Hepatic stellate cell (primary cell): ENCODE measurements at regions not wholly inside any gene's neighbourhood (a gene's known extent, or its start where the extent isn't known, plus 50 kb on each side); places are given as distances from the start of the nearest gene placed in this dataset.
"Not testable (repeated sequence)": the region's sequence is repeated elsewhere in the genome, so short reads cannot be mapped to it uniquely, and the experiment has no call there.

Experiments used
- DNase-seq: peaks from one replicate; pipeline ENCODE4 v3.0.0; 2011; ENCODE audit warnings: low spot score

DNA sequence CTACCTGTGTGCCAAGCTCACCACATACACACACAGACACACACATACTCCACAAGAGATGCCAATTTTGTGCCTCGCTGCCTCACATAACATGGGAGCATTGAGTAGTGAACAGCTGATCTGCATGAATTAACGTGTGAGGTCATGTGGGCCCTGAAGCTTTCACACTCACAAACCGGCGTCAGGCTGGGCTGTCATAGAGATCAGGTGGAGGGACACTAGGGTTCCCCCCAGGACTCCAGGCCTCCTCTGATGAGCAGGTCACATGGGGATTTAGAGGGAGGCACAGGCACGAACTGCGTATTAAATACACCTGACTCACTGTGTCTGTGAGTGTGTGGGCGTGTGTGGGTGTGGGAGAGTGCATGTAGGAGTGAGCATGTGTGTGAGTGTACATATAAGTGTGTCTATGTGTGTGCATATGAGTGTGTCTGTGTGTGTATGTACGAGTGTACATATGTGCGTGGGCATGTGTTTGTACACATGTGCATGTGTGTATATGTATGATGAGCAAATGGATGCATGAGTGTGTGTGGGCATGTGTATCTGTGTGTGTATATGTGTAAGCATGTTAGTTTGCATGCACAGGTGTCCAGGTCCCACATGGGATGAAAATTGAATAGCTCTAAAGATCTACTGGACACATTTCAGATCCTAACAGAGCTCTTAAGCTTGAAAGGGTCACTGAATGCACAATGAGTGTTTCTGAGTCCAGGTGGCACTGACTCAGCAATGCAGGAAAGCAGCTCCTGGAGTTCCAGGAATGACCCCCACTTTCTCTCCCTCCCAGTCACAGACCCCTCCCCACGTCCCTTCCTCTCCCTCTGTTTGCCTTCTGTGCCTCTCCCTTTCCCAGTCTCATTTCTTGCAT is 336.6 kb downstream of the PREX1 start:
- DNase-seq, result no peak

DNA sequence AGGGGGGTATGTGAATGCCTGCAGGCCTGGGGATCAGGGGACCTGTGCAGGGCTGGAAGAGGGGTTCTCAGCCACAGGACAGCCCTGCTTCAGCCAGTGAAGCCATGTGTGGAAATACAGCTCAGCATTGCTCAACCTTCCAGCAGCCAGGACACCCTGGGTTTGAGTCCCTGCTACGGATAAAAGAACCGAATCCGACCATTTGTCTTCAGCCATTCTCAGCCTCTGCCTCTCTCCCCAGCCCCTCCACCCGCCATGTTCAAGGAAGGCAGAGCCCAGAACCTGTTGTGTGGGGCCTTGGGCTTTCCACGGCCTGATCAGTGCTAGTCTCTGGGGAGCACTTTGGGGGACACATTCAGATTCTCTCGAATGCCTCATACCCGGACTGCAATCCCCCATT is 337.5 kb downstream of the PREX1 start:
- not testable (repeated sequence) for DNase-seq

DNA sequence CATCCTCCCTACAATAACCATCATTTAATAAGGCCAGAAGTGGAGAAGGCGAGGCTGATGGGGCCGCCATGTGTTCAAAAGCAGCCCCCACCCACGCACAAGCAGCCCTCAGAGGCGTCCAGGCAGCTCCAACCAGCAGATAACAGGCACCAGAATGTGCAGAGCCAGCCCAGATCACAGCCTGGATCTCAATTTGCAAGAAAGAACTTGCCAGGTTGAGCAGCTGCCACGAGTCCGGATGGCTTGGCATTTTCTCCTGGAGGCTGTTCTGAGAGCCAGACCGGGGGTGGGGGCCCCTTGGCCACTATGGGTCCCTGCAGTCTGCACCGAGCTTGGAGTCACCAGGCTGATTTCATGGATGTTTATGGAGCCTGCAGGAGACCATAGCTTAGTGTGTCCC is 338.1 kb downstream of the PREX1 start:
- no peak for DNase-seq

DNA sequence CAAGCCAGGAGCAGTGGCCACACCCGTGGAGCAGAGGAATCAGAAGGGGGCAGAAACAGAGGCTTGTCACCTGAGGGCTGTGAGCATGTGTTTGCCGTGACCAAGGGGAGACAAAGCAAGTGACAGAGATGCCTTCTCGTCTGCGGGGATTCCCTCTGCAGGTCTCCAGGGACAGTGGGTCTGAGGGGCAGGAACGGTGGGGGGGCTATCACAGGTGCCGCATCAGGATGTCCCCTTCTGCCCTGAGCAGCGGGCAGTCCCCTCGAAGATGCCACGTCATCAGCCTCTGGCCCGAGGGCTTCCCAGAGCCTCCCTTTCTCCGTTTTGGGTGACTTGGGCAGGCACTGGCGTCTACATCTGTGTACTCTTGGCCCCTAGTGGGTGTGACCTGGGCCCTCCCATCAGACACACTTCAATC is 338.7 kb downstream of the PREX1 start:
- DNase-seq, result no peak

DNA sequence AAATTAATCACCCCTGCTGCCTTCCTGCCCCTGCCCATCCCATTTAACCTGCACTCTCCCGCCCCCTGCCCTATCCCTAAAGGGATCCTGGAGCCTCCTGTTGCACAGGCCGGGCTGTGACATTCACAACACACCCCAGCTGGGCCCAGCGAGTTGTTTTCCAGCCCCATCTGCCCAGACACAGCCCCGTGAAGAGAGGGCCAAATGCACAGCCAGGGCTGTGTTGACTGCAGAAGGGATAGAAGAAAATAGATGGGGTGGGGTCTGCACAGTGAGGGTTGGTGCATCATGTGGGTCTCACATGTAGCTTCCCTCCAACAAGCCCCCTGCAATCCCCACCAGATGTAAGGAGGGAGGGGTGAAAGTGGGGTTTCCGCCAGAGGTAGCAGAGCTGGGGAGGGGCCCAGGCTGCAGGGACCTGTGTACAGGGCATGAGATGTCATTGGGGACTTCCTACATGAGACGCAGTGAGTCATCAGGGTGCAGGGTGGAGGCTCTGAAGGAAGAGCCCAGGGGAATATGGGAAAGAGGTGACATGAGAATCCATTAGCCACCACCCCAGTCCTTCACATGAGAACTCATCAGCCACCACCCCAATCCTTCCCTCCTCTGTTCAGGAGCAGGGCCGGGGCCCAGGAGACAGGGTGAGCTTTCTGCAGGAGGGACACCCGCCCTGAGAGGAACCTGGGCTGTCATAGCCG is 339.3 kb downstream of the PREX1 start:
- DNase-seq, result not testable (repeated sequence)

DNA sequence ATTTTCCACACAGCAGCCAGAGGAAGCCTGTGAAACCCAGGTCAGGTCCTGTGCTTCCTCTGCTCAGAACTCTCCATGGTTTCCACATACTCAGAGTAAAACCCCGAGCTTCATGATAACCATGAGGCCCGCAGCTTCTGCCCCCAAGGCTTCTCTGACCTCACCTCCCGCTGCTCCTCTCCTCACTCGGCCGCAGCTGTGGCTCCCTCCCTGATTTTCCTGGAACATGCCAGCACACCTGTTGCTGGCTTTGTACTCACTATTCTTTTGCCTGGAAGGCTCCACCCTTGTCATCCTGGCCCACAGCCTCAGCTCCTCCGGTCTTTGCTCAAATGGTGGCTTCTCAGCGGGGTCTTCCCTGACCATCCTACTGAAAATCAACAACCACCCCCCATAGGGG is 341.7 kb downstream of the PREX1 start:
- no peak for DNase-seq

DNA sequence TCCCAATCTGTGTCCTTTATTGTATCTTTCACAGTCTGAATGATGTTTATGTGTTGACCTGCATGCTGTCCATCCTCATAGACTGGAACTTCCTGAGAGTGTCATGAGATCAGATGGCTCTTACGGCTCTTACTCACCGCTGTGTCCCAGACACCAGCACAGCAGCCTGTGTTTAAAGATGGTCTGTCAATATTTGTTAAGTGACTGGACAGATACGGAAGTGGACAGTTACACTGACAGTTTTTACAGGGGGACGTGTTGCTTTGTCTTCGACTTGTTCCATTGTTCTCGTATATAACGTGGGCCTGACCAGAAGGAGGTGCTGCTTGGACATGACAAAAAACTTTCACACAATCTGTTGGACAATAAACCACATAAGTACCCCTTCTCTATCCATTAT is 342.6 kb downstream of the PREX1 start:
- not testable (repeated sequence) for DNase-seq

DNA sequence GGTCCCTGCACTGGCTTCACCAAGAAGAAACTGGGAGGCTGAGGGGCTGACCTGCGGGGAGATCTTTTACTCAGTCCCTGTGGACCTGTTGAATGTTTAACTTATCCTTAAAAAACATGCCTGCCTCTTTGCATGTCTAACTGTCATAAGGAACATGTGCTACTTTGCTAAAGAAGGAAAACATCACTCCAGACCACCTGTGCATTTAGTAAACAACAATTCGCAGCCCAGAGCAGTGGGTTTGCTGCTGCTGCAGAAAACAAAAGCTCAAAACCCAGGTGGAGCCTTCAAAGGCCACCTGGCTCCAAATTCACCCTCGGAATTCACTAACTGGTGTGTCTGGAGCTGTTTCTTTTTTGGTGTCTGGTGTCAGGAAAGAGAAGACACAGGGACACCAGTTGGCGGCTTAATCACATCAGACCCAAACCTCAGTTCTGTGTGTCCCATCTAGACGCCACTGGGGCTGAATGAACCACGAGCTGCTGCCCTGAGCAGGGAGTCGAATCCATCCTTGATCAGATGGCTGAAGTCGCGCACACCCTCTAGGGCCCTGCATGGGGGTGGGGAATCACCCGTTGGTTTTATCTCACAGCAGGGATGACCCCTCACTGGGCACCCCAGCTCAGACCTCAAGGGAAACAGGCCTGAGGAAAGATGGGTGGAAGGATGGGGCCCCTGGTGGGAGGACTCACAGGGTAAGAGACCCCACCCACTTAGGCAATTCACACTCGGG is 344.3 kb downstream of the PREX1 start:
- DNase-seq, result no peak

DNA sequence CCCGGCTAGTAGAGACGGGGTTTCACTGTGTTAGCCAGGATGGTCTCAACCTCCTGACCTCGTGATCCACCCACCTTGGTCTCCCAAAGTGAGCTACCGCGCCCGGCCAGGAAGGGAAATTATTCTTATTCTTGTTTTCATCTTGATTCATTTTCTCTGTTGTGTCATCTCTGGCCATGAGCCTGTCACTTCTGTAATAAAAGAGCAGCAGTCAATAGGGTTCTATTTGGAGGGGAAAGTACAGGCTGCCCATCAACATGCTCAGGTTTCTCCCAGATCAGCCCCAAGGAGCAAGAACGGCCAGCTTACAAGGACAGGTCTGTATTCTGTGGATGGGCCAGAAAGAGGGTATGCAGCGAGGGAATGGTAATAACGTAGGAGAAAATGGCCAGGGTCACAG is 345.0 kb downstream of the PREX1 start:
- no peak for DNase-seq

DNA sequence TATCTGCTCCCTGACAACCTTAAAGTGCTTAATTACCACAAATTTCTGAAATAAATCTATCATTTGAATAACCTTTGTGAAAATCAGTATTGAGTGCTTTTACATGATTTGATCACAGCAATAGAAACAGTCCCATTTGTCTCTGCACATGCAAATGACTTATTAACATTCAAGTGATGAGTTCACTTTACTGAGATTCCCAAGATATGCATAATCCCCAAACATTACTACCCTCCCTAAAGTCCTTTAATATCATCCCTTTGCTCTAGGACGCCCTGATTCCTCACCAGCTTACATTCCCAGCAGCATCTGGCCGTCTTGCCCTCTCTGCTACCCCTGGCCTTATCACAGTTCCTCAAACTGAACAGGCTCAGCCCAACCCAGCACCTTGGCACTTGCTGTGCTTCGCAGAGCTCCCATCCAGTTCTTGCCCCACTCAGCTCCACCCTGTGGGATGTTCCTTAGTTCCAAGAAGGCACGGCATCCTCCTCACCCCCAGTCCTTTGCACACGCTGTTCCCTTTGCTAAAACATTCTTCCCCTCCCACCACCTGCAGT is 347.5 kb downstream of the PREX1 start:
- no peak for DNase-seq

DNA sequence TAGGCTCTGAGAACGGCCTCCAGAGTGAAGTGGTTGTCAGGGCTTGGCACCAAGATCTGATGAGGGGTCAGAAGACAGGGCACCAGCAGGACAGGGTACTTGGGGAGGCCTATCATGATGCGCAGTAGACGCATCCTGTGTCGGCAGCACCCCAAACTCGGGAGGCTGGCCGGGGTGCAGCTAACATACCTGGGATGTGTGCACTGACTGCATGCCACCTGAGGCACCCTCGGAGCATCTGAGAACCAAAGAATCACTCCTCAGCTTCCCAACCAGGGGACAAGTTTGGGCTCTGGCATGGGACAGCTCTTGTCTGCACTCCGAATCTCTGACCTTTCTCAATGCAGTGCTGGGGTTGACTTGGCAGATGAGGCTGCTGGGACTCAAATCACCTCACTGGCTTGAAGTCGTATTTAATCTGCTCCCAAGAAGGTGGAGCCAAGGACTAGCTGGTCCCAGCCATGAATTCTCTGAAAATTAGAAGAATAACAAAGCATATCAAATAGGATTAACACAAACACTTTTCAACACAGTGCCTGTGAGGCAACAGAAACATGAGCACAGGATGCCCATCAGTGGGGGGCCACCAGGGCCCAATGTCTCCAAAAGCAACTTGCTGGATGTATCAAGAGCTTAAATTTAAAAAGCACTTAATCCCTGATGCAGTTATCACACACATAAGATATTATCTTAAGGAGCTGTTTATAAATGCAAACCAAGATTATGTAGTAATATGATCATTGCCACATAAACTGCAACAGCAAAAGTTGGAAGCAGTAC is 348.8 kb downstream of the PREX1 start:
- DNase-seq, result no peak

DNA sequence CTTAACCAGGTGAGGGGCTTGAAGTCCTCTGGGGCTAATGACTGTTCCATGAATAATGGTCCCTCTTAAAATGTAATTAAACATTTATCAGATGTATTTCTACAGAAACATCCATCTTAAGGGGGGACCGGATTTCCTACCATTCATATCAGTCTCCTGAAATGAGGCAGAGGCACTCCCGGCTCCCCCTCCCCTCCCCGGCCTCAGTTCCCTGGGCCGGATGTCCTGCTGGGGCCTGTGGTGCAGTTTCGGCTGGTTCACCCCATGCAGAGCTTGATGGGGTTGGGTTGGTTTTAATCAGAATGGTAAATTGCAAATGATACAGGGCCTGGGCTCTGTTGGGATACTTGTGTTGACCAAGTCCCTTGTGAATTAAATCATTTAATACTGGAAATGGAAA is 349.4 kb downstream of the PREX1 start:
- no peak for DNase-seq

DNA sequence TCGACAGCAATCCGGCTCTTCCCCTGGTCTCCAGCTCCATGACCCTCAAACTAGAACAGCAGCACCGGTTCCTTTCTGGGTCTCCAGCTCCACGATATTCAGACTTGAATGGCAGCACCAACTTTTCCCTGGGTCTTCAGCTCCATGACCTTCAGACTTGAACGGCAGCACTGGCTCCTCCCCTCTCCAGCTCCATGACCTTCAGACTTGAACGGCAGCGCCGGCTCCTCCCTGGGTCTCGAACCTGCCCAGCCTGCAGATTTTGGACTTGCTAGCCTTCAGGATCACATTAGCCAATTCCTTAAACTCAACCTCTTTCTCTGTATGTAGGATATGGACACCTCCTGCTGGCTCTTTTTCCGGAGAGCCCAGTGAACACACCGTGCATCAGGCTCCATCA is 350.9 kb downstream of the PREX1 start:
- no peak for DNase-seq

DNA sequence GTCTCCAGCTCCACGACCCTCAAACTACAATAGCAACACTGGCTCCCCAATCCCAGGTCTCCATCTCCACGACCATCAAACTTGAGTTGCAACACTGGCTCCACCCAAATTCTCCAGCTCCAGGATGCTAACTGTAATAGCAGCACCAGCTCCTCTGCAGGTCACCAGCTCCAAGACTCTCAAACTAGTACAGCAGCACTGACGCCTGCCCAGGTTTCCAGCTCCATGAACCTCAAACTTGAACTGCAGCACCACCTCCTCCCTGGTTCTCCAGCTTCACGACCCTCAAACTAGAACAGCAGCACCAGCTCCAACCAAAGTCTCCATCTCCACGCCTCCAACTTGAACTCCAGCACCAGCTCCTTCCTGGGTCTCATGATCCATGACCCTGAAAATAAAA is 353.8 kb downstream of the PREX1 start:
- no peak for DNase-seq

DNA sequence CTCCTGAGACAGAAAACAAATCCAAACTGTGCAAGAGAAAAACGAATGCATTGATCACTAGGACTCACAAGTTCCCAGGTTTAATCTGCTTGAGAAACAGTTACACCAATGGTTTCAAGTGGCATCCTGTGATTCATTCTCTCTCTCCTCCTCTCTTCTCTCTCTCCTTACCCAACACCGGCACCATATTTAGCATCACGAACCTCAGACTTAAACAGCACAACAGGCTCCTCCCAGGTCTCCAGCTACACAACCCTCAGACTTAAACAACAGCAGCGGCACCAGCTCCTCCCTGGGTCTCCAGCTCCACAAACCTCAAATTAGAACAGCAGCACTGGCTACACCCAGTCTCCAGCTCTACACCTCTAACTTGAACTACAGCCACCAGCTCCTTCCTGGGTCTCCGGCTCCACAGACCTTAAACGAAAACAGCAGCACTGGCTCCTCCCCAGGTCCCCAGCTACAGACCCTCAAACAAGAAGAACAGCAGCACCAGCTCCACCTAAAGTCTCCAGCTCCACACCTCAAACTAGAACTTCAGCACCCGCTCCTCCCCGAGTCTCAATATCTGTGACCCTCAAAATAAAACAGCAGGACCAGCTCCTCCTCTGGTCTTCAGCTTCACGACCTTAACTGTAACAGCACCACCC is 355.9 kb downstream of the PREX1 start:
- no peak for DNase-seq

DNA sequence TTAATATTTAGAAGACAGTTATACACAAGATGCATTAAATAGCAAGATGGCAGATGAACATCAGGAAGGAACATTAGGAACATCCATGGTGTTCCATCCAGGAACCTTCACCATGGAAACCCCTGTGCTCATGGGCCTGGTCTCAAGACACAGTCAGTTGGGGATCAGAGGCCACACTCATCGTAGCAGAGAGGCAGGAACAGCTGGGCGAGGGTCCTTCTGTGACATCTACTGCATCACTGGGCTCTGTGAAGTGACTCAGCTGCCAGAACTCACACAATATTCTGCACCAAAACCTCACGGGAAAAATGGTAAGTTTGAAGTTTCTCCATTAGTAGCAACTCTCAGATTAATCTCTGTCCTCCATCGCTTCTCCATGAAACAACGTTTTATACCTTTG is 356.6 kb downstream of the PREX1 start:
- DNase-seq, result no peak

DNA sequence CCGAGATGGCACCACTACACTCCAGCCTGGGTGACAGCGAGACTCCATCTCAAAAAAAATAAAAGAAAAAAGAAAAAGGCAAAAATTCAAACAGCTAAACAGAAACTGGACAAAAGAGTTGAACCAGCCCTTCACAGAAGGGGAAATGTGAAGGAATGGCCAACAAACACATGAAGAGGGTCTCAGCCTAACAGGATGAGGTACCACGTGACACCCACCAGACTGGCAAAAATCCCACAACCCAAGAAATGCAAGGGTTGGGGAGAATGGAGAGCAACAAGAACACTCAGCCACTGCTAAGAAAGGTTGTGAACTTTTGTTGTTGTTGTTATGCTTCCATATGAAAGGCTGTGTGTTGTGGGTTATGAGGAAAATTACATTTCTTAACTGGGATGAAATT is 357.7 kb downstream of the PREX1 start:
- DNase-seq, result no peak

DNA sequence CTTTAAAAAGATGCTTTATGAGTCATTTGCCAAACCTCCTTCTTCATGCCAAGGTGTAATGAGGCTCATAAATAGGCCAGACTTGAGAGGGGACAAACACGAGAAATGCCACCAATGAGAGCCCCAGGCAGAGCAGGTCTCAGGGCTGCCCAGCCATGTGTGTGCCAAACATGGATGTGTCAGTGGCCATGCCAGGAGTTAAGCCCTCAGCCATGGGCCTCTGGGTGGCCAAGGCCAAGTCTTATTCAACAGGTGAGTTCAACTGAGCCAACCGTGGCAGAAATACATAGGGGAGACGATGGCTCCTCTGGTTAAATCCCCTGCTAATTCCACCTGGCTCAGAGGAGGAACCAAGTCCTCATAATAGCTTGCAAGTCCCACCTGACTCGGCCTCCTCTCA is 358.8 kb downstream of the PREX1 start:
- DNase-seq, result no peak

DNA sequence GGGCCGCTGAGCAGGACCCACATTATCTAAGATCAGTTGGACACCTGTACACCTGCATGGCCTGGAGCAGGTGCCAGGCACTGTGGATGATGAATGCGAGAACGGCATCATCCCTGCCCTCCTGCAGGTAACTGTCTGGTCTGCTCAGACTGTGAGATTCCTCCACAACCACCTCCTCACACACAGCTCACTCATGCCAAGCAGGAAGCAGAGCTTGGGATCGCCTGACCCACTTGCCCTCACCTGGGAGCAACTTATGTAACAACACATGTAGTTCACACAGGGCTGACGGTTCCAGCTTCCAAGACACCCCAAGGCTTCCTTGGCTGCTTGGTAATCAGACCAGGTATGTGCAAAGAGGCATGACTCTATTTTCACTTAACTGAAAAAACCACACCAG is 359.2 kb downstream of the PREX1 start:
- DNase-seq, result no peak

DNA sequence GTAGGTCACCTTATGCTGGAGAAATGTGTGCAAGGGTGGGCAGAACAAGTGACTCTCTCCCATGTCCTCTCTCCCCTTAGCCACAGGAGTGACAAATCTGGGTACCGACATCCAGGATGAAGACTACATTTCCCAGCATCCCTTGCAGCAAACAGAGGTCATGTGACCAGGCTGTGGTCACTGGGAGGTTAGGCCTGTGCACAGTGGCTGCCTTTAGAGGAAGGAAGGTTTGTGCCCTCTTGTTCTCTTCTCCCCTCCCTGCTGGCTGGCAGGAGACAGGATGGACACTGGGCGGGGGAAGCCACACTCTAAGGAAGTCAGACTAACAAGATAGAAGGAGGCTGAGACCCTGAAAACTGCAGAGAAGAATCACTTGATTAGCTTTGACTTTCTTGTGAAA is 360.2 kb downstream of the PREX1 start:
- no peak for DNase-seq

DNA sequence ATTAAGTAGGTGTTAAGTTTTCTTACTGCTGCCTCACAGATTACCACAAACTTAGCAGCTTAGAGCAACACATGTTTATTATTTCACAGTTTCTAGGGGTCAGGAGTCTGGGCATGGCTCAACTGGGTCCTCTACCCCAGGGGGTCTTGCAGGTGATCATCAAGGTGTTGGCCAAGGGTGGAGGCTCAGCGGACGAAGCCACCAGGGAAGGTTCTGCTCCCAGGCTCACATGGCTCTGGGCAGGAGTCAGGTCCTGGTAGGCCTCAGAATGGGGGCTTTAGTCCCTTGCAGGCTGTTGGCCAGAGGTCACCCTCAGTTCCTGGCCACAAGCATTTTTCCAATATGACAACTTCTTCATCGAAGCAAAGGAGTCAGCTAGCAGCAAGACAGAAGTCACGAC is 362.5 kb downstream of the PREX1 start:
- DNase-seq, result no peak
